ENCODE measurements at regions not wholly inside any gene's neighbourhood (a gene's known extent, or its start where the extent isn't known, plus 50 kb on each side); places are given as distances from the start of the nearest gene placed in this dataset.

- 82 to 92% methylated on average over 3 of the region's 3 CpGs for WGBS, 2 donors
- Histone ChIP-seq H3K27me3 (ENCODE audit: control insufficient read depth in 1 of 2, insufficient read depth in 2 of 2, low read length in 2 of 2) (peaks cover 0 to 5% of the 10 kb centered on the region in 2 donors), H3K4me1 (ENCODE audit: control insufficient read depth in 2 of 2, insufficient read depth in 2 of 2, low read length in 1 of 2) (no peaks in the 10 kb centered on the region), H3K4me3 (ENCODE audit: low read depth in 1 of 2, low read length in 2 of 2) (no peak overlapping the region), H3K27ac (ENCODE audit: low read depth in 2 of 2, low read length in 1 of 2) (no peak overlapping the region), H3K36me3 (ENCODE audit: control insufficient read depth in 2 of 2, insufficient read depth in 2 of 2, low read length in 1 of 2) (no peaks in the 10 kb centered on the region), H3K9me3 (ENCODE audit: control insufficient read depth in 2 of 2, insufficient read depth in 1 of 2, low read depth in 1 of 2, low read length in 1 of 2) (no peaks in the 10 kb centered on the region)
Observed at GRCh38 chr13:91162180-91162579, 185.3 kb upstream of the MIR17HG start.

GRCh38 chr13:91162589-91162988 is 184.9 kb upstream of the MIR17HG start:
- H3K27me3 ChIP-seq (ENCODE audit: control insufficient read depth in 1 of 2, insufficient read depth in 2 of 2, low read length in 2 of 2): peaks cover 0 to 4% of the 10 kb centered on the region in 2 donors
- H3K27ac ChIP-seq (ENCODE audit: low read depth in 2 of 2, low read length in 1 of 2): no peak overlapping the region
- H3K4me3 ChIP-seq (ENCODE audit: low read depth in 1 of 2, low read length in 2 of 2): no peak overlapping the region
- H3K36me3 ChIP-seq (ENCODE audit: control insufficient read depth in 2 of 2, insufficient read depth in 2 of 2, low read length in 1 of 2): no peaks in the 10 kb centered on the region
- WGBS, 2 donors: 48 to 52% methylated on average over 1 of the region's 1 CpG
- H3K9me3 ChIP-seq (ENCODE audit: control insufficient read depth in 2 of 2, insufficient read depth in 1 of 2, low read depth in 1 of 2, low read length in 1 of 2): no peaks in the 10 kb centered on the region
- H3K4me1 ChIP-seq (ENCODE audit: control insufficient read depth in 2 of 2, insufficient read depth in 2 of 2, low read length in 1 of 2): no peaks in the 10 kb centered on the region

GRCh38 chr13:91165758-91166157 is 181.7 kb upstream of the MIR17HG start:
- Histone ChIP-seq H3K4me1 (ENCODE audit: control insufficient read depth in 2 of 2, insufficient read depth in 2 of 2, low read length in 1 of 2) (no peaks in the 10 kb centered on the region), H3K27ac (ENCODE audit: low read depth in 2 of 2, low read length in 1 of 2) (no peak overlapping the region), H3K9me3 (ENCODE audit: control insufficient read depth in 2 of 2, insufficient read depth in 1 of 2, low read depth in 1 of 2, low read length in 1 of 2) (no peaks in the 10 kb centered on the region), H3K4me3 (ENCODE audit: low read depth in 1 of 2, low read length in 2 of 2) (no peak overlapping the region), H3K27me3 (ENCODE audit: control insufficient read depth in 1 of 2, insufficient read depth in 2 of 2, low read length in 2 of 2) (peaks cover 0 to 4% of the 10 kb centered on the region in 2 donors), H3K36me3 (ENCODE audit: control insufficient read depth in 2 of 2, insufficient read depth in 2 of 2, low read length in 1 of 2) (no peaks in the 10 kb centered on the region)
- 92 to 96% methylated on average over 3 of the region's 3 CpGs for WGBS, 2 donors

- Histone ChIP-seq H3K4me3 (ENCODE audit: low read depth in 1 of 2, low read length in 2 of 2) (no peak overlapping the region), H3K9me3 (ENCODE audit: control insufficient read depth in 2 of 2, insufficient read depth in 1 of 2, low read depth in 1 of 2, low read length in 1 of 2) (no peaks in the 10 kb centered on the region), H3K4me1 (ENCODE audit: control insufficient read depth in 2 of 2, insufficient read depth in 2 of 2, low read length in 1 of 2) (no peaks in the 10 kb centered on the region), H3K27ac (ENCODE audit: low read depth in 2 of 2, low read length in 1 of 2) (no peak overlapping the region), H3K27me3 (ENCODE audit: control insufficient read depth in 1 of 2, insufficient read depth in 2 of 2, low read length in 2 of 2) (peaks cover 0 to 4% of the 10 kb centered on the region in 2 donors), H3K36me3 (ENCODE audit: control insufficient read depth in 2 of 2, insufficient read depth in 2 of 2, low read length in 1 of 2) (no peaks in the 10 kb centered on the region)
- WGBS, 2 donors: 79 to 94% methylated on average over 2 of the region's 2 CpGs
Observed at GRCh38 chr13:91166714-91167511, 180.6 kb upstream of the MIR17HG start.

- Histone ChIP-seq H3K27me3 (ENCODE audit: control insufficient read depth in 1 of 2, insufficient read depth in 2 of 2, low read length in 2 of 2) (peaks cover 0 to 4% of the 10 kb centered on the region in 2 donors), H3K4me1 (ENCODE audit: control insufficient read depth in 2 of 2, insufficient read depth in 2 of 2, low read length in 1 of 2) (no peaks in the 10 kb centered on the region), H3K9me3 (ENCODE audit: control insufficient read depth in 2 of 2, insufficient read depth in 1 of 2, low read depth in 1 of 2, low read length in 1 of 2) (no peaks in the 10 kb centered on the region), H3K4me3 (ENCODE audit: low read depth in 1 of 2, low read length in 2 of 2) (no peak overlapping the region), H3K27ac (ENCODE audit: low read depth in 2 of 2, low read length in 1 of 2) (no peak overlapping the region), H3K36me3 (ENCODE audit: control insufficient read depth in 2 of 2, insufficient read depth in 2 of 2, low read length in 1 of 2) (no peaks in the 10 kb centered on the region)
- 42 to 53% methylated on average over 4 of the region's 4 CpGs for WGBS, 2 donors
Observed at GRCh38 chr13:91167706-91168385, 179.6 kb upstream of the MIR17HG start.

- Histone ChIP-seq H3K4me1 (ENCODE audit: control insufficient read depth in 2 of 2, insufficient read depth in 2 of 2, low read length in 1 of 2) (no peaks in the 10 kb centered on the region), H3K9me3 (ENCODE audit: control insufficient read depth in 2 of 2, insufficient read depth in 1 of 2, low read depth in 1 of 2, low read length in 1 of 2) (no peaks in the 10 kb centered on the region)
Observed at GRCh38 chr13:91168386-91168711, 179.1 kb upstream of the MIR17HG start.

GRCh38 chr13:91169321-91170050 is 178.0 kb upstream of the MIR17HG start:
- H3K4me3 ChIP-seq (ENCODE audit: low read depth in 1 of 2, low read length in 2 of 2): no peak overlapping the region
- no peaks in the 10 kb centered on the region for H3K36me3 ChIP-seq (ENCODE audit: control insufficient read depth in 2 of 2, insufficient read depth in 2 of 2, low read length in 1 of 2)
- no peak overlapping the region for H3K27ac ChIP-seq (ENCODE audit: low read depth in 2 of 2, low read length in 1 of 2)
- H3K27me3 ChIP-seq (ENCODE audit: control insufficient read depth in 1 of 2, insufficient read depth in 2 of 2, low read length in 2 of 2): peaks cover 4% of the 10 kb centered on the region in 2 donors
- no peaks in the 10 kb centered on the region for H3K4me1 ChIP-seq (ENCODE audit: control insufficient read depth in 2 of 2, insufficient read depth in 2 of 2, low read length in 1 of 2)
- no peaks in the 10 kb centered on the region for H3K9me3 ChIP-seq (ENCODE audit: control insufficient read depth in 2 of 2, insufficient read depth in 1 of 2, low read depth in 1 of 2, low read length in 1 of 2)
- WGBS, 2 donors: 29 to 42% methylated on average over 5 of the region's 5 CpGs

More at GRCh38 chr13:91168386-91168711, 179.1 kb upstream of the MIR17HG start:
- no peaks in the 10 kb centered on the region for H3K36me3 ChIP-seq (ENCODE audit: control insufficient read depth in 2 of 2, insufficient read depth in 2 of 2, low read length in 1 of 2)
- 18 to 25% methylated on average over 4 of the region's 4 CpGs for WGBS, 2 donors
- H3K4me3 ChIP-seq (ENCODE audit: low read depth in 1 of 2, low read length in 2 of 2): no peak overlapping the region
- H3K27me3 ChIP-seq (ENCODE audit: control insufficient read depth in 1 of 2, insufficient read depth in 2 of 2, low read length in 2 of 2): peaks cover 0 to 4% of the 10 kb centered on the region in 2 donors
- no peak overlapping the region for H3K27ac ChIP-seq (ENCODE audit: low read depth in 2 of 2, low read length in 1 of 2)

- WGBS, 2 donors: 84 to 86% methylated on average over 4 of the region's 4 CpGs
- peaks cover 2 to 13% of the 10 kb centered on the region in 2 donors for H3K27me3 ChIP-seq (ENCODE audit: control insufficient read depth in 1 of 2, insufficient read depth in 2 of 2, low read length in 2 of 2)
Observed at GRCh38 chr13:91172160-91172559, 175.3 kb upstream of the MIR17HG start.

GRCh38 chr13:91174886-91175501 is 172.5 kb upstream of the MIR17HG start:
- no peak overlapping the region for H3K27ac ChIP-seq (ENCODE audit: low read depth in 2 of 2, low read length in 1 of 2)
- peaks cover 0 to 2% of the 10 kb centered on the region in 2 donors for H3K4me1 ChIP-seq (ENCODE audit: control insufficient read depth in 2 of 2, insufficient read depth in 2 of 2, low read length in 1 of 2)
- H3K27me3 ChIP-seq (ENCODE audit: control insufficient read depth in 1 of 2, insufficient read depth in 2 of 2, low read length in 2 of 2): peaks cover 3 to 13% of the 10 kb centered on the region in 2 donors
- H3K36me3 ChIP-seq (ENCODE audit: control insufficient read depth in 2 of 2, insufficient read depth in 2 of 2, low read length in 1 of 2): no peaks in the 10 kb centered on the region
- H3K4me3 ChIP-seq (ENCODE audit: low read depth in 1 of 2, low read length in 2 of 2): peak overlapping the region; percentile 23 to 35
- H3K9me3 ChIP-seq (ENCODE audit: control insufficient read depth in 2 of 2, insufficient read depth in 1 of 2, low read depth in 1 of 2, low read length in 1 of 2): peaks cover 0 to 3% of the 10 kb centered on the region in 2 donors
- WGBS, 2 donors: 9 to 14% methylated on average over 49 to 52 of the region's 52 CpGs

More at GRCh38 chr13:91172160-91172559, 175.3 kb upstream of the MIR17HG start:
- Histone ChIP-seq H3K36me3 (ENCODE audit: control insufficient read depth in 2 of 2, insufficient read depth in 2 of 2, low read length in 1 of 2) (no peaks in the 10 kb centered on the region), H3K9me3 (ENCODE audit: control insufficient read depth in 2 of 2, insufficient read depth in 1 of 2, low read depth in 1 of 2, low read length in 1 of 2) (peaks cover 0 to 3% of the 10 kb centered on the region in 2 donors), H3K27ac (ENCODE audit: low read depth in 2 of 2, low read length in 1 of 2) (no peak overlapping the region), H3K4me1 (ENCODE audit: control insufficient read depth in 2 of 2, insufficient read depth in 2 of 2, low read length in 1 of 2) (peaks cover 0 to 2% of the 10 kb centered on the region in 2 donors), H3K4me3 (ENCODE audit: low read depth in 1 of 2, low read length in 2 of 2) (no peak overlapping the region)

Data from esophagus (tissue), 2 donors.